Limb (tissue), 2 donors: ENCODE measurements at regions not wholly inside any gene's neighbourhood (a gene's known extent, or its start where the extent isn't known, plus 50 kb on each side); places are given as distances from the start of the nearest gene placed in this dataset.
A peak's percentile ranks its signal among the peaks of the same experiment; 100 is the strongest.

Source experiments
- DNase-seq, 2 donors: peaks; one replicate each; pipeline ENCODE4 v3.0.0-alpha.2; 2016; ENCODE audit errors: extremely low spot score in 2 of 2

- no peak for DNase-seq
Observed at GRCh38 chr12:67582844-67583243, 65.7 kb upstream of the DYRK2 start.

- DNase-seq, result no peak
Observed at GRCh38 chr12:67586951-67587350, 61.6 kb upstream of the DYRK2 start.

GRCh38 chr12:67589078-67589477 is 59.5 kb upstream of the DYRK2 start:
- DNase-seq, result no peak

DNA sequence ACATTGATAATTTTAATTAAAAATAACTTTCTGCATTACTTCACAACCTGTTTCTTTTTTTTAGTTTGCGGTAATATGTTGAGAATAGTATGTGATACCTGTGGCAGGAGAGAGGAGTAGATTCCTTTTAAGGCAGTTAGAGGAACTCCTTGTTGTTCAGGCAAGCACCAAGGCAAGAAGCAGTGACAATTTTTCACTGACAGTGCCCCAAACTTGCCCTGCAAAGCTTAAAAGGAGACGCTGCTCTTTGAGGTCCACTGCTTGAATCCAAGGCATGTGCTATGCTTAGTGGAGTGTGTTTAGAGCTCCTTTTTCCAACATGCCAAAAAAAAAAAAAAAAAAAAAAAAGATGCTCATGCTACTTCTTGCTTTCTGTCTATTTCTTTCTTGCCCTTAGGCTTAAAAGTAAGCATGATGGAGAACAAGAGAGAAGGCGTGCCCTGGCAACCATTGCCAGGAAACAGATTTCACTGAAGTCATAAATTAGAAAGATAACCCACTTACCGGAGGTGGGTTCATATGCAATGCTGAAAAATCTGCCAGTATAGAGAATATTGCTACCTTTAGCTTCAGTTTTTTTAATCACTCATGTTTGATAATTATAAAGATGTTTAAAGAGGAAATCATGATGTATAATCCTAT is 58.3 kb upstream of the DYRK2 start:
- no peak for DNase-seq

DNA sequence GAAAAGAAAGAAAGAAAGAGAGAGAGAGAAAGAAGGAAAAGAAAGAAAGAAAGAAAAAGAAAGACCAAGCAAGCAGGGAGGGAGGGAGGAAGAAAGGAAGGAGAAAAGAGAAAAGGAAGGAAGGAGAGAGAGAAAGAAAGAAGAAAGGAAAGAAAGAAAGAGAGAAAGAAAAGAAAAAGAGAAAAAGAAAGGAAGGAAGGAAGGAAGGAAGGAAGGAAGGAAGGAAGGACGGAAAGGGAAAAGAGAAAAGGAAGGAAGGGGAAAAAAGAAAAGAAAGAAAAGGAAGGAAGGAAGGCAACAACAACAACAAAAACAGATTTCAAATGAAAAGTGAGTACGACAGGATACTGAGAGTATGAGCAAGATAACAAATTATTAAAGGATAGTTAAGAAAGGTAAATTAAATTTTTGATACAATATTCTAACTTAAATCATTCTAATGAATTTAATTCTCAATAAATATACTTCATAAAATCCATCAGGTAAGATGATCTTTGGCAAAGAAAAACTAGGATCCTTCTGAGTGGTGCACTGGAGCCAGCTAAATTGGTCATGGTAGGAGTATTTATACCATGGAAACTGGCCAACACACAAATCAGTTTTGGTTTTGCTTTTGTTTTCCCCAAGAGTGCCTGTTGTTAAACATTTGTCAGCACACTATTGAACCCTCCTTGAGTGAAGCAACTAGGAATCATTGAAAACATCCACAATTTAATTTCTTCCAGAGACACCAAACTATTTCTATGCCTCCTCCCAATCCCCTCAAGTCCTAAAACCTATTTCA is 56.1 kb upstream of the DYRK2 start:
- peak in 1 of 2 donors; percentile 10 for DNase-seq

DNA sequence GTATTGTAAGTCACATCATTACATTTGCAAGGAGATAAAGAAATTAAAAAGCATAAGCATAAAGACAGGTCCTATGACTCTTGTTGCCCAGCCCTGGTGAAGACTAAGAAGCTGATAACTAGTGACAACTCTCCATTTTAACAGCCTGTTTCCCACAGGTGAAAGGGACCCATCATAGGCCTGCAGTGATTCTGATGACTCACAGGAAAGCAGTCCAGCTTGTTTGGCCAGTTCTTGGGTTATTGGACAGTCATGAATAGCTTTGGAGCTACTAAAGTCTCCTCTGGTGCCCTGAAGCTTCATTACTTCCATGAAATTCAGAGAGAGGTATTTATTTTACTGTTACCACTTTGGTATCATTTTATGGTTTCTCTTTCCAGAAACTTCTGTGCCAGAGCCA is 55.5 kb upstream of the DYRK2 start:
- no peak for DNase-seq

- no peak for DNase-seq
Observed at GRCh38 chr12:67593461-67594330, 54.8 kb upstream of the DYRK2 start.

DNA sequence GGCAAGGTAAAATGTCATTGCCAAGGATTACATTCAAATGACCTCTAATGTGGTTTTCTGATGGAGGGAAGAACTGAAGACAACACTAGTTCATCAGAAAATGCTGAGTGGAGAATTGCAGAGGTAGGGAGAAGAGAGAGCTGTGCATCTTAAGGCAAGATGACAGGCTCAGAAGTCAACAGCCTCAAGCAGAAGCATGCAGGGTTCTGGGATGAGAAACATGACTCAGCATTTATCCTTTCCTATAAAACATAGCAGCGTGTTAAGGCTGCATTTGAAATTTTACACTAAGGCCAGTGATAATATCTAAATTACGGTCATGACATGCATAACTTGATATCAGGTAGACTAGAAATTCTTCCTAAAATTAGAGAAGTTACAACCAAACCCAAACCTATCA is 53.7 kb upstream of the DYRK2 start:
- no peak for DNase-seq

DNA sequence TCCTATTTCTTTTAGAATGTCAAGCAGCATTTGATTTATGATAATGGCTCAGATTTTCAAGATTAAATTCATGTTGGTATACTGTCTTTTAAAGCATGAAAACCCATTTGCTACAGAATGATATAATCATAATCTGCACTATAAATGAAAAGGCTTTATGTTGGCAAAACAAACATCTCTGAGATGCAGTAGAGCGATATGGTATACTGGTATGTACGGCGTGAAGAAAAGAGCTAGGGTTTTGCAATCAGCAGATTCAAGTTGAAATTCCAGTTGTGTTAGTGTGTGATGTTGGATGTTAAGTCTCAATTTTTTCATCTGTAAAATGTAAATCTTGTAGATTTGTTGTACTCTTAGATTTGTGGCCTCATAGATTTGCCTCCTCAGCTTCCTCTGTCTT is 53.2 kb upstream of the DYRK2 start:
- DNase-seq, result no peak

DNA sequence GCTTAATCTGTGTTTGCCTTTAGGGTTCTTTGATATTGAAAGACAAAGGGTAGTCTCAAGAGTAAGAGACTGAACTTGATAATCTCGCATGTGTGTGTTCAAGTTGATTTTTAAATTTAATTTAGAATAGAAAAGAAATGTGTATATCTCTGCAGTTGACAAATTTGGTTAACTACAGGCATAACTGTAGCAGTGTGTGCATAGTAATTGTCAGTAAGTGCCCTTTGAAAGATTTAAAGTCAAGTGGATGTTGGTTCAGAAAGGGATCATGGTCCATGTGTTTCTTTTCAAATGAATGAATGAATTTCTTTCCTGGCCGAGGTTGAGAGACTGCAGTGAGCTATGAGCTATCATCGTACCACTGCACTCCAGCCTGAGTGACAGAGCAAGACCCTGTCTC is 49.9 kb upstream of the DYRK2 start:
- no peak for DNase-seq
